MM.1S (cell line): ENCODE measurements at regions not wholly inside any gene's neighbourhood (a gene's known extent, or its start where the extent isn't known, plus 50 kb on each side); places are given as distances from the start of the nearest gene placed in this dataset.

ENCODE experiments used
- CTCF ChIP-seq: fragments of 300-600 bp; sonication (generic); IDR thresholded peaks from 2 replicates; pipeline ENCODE4 v1.5.1; 2016; ENCODE audit warnings: antibody characterized with exemption, low read length, mixed read lengths
- EZH2phosphoT487 ChIP-seq: fragments of 300-600 bp; sonication (generic); IDR thresholded peaks from 2 replicates; pipeline ENCODE4 v1.6.1; 2018; ENCODE audit warnings: antibody characterized with exemption, low read length

DNA sequence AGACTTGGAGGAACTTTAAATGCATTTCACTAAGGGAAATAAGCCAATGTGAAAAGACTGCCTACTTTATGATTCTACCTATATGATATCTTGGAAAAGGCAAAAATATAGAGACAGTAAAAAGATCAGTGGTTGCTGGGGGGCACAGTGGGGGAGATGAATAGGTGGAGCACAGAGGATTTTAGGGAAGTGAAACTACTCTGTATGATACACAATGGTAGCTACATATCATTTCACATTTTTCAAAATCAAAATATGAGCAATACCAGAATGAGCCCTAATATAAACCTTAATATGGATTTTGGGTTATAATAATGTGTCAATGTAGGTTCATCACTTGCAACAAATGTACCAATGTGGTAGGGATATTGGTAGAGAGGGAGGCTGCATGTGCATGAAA is 161.4 kb upstream of the HTR1E start:
- TF ChIP-seq CTCF (no peak), EZH2phosphoT487 (no peak)
